Nephron (organoid): ENCODE measurements at regions not wholly inside any gene's neighbourhood (a gene's known extent, or its start where the extent isn't known, plus 50 kb on each side); places are given as distances from the start of the nearest gene placed in this dataset.

ENCODE experiments used
- H3K27ac Mint-ChIP-seq, 3 experiments: 2 replicates each; pipeline ENCODE4 v1.8.0; 2020; ENCODE audit warnings: mixed read lengths in 3 of 3, mild to moderate bottlenecking in 2 of 3, moderate library complexity in 1 of 3
- H3K27me3 Mint-ChIP-seq: 2 replicates; pipeline ENCODE4 v1.8.0; 2021; ENCODE audit warnings: low read depth, mild to moderate bottlenecking, moderate library complexity, mixed read lengths
- H3K36me3 Mint-ChIP-seq: 2 replicates; pipeline ENCODE4 v1.8.0; 2020; ENCODE audit warnings: low read depth, mixed read lengths
- H3K4me1 Mint-ChIP-seq: 2 replicates; pipeline ENCODE4 v1.8.0; 2020; ENCODE audit warnings: mixed read lengths
- H3K4me3 Mint-ChIP-seq, 3 experiments: 2 replicates each; pipeline ENCODE4 v1.8.0; 2020; ENCODE audit warnings: mild to moderate bottlenecking in 3 of 3, mixed read lengths in 3 of 3, moderate library complexity in 2 of 3
- H3K9me3 Mint-ChIP-seq: 2 replicates; pipeline ENCODE4 v1.8.0; 2020; ENCODE audit warnings: mixed read lengths
- CTCF ChIP-seq, 3 experiments: fragments of 200-600 bp; sonication (generic); IDR thresholded peaks; one replicate each; pipeline ENCODE4 v1.5.0; 2021; ENCODE audit warnings: antibody characterized with exemption in 3 of 3; ENCODE audit not compliant: unreplicated experiment in 3 of 3

GRCh38 chr10:56943221-56943755, 582.2 kb upstream of the ZWINT start:
- Mint-ChIP-seq H3K4me3 (no peak overlapping the region), H3K9me3 (peaks cover 5% of the 10 kb centered on the region), H3K27me3 (no peaks in the 10 kb centered on the region), H3K27ac (peak overlapping the region in 1 of 3 experiments; percentile 47), H3K36me3 (no peaks in the 10 kb centered on the region), H3K4me1 (peaks cover 6% of the 10 kb centered on the region)
- TF ChIP-seq CTCF (IDR thresholded peaks at IDR 0.05; ENCODE audit: unreplicated experiment in 3 of 3) = no peak

GRCh38 chr10:56934515-56934914, 573.5 kb upstream of the ZWINT start:
- Mint-ChIP-seq H3K4me3 (no peak overlapping the region), H3K4me1 (no peaks in the 10 kb centered on the region), H3K9me3 (peaks cover 15% of the 10 kb centered on the region), H3K27ac (no peak overlapping the region), H3K36me3 (no peaks in the 10 kb centered on the region), H3K27me3 (no peaks in the 10 kb centered on the region)
- no peak for TF ChIP-seq CTCF (IDR thresholded peaks at IDR 0.05; ENCODE audit: unreplicated experiment in 3 of 3)

- H3K9me3 Mint-ChIP-seq = peaks cover 19% of the 10 kb centered on the region
- no peak for TF ChIP-seq CTCF (IDR thresholded peaks at IDR 0.05; ENCODE audit: unreplicated experiment in 3 of 3)
- peaks cover 10% of the 10 kb centered on the region for H3K36me3 Mint-ChIP-seq
- peaks cover 5% of the 10 kb centered on the region for H3K4me1 Mint-ChIP-seq
- H3K4me3 Mint-ChIP-seq = no peak overlapping the region
- no peaks in the 10 kb centered on the region for H3K27me3 Mint-ChIP-seq
- no peak overlapping the region for H3K27ac Mint-ChIP-seq
Measured at GRCh38 chr10:56928714-56929113, 567.7 kb upstream of the ZWINT start.

- H3K4me3 Mint-ChIP-seq = no peak overlapping the region
- peaks cover 5% of the 10 kb centered on the region for H3K4me1 Mint-ChIP-seq
- H3K36me3 Mint-ChIP-seq = peaks cover 10% of the 10 kb centered on the region
- TF ChIP-seq CTCF (IDR thresholded peaks at IDR 0.05; ENCODE audit: unreplicated experiment in 3 of 3) = no peak
- peaks cover 22% of the 10 kb centered on the region for H3K9me3 Mint-ChIP-seq
- no peak overlapping the region for H3K27ac Mint-ChIP-seq
- no peaks in the 10 kb centered on the region for H3K27me3 Mint-ChIP-seq
Measured at GRCh38 chr10:56927701-56928100, 566.6 kb upstream of the ZWINT start.

- peaks cover 10% of the 10 kb centered on the region for H3K36me3 Mint-ChIP-seq
- H3K4me1 Mint-ChIP-seq = no peaks in the 10 kb centered on the region
- H3K27ac Mint-ChIP-seq = no peak overlapping the region
- peaks cover 23% of the 10 kb centered on the region for H3K9me3 Mint-ChIP-seq
- H3K27me3 Mint-ChIP-seq = no peaks in the 10 kb centered on the region
- no peak overlapping the region for H3K4me3 Mint-ChIP-seq
- no peak for TF ChIP-seq CTCF (IDR thresholded peaks at IDR 0.05; ENCODE audit: unreplicated experiment in 3 of 3)
Measured at GRCh38 chr10:56920601-56921261, 559.7 kb upstream of the ZWINT start.

- TF ChIP-seq CTCF (IDR thresholded peaks at IDR 0.05; ENCODE audit: unreplicated experiment in 3 of 3) = no peak
- H3K27me3 Mint-ChIP-seq = no peaks in the 10 kb centered on the region
- H3K27ac Mint-ChIP-seq = no peak overlapping the region
- H3K36me3 Mint-ChIP-seq = no peaks in the 10 kb centered on the region
- H3K9me3 Mint-ChIP-seq = peaks cover 2% of the 10 kb centered on the region
- H3K4me1 Mint-ChIP-seq = no peaks in the 10 kb centered on the region
- no peak overlapping the region for H3K4me3 Mint-ChIP-seq
Measured at GRCh38 chr10:56912043-56912442, 551.0 kb upstream of the ZWINT start.
